Activated CD4-positive, alpha-beta T cell treated with anti-CD3 and anti-CD28 coated beads, Interleukin-2, amount 50 U/mL, for 24 hours (primary cell): ENCODE measurements at regions not wholly inside any gene's neighbourhood (a gene's known extent, or its start where the extent isn't known, plus 50 kb on each side); places are given as distances from the start of the nearest gene placed in this dataset.
"Not testable (repeated sequence)": the region's sequence is repeated elsewhere in the genome, so short reads cannot be mapped to it uniquely, and the experiment has no call there.

ENCODE experiments used
- DNase-seq, 2 donors: peaks; one replicate each; pipeline ENCODE4 v3.0.0-alpha.2; 2020; ENCODE audit warnings: low read depth in 1 of 2, low spot score in 1 of 2

- peak; percentile 48 to 76 for DNase-seq
Measured at GRCh38 chr15:69757186-69757585, 304.6 kb downstream of the RPLP1 start.

DNA sequence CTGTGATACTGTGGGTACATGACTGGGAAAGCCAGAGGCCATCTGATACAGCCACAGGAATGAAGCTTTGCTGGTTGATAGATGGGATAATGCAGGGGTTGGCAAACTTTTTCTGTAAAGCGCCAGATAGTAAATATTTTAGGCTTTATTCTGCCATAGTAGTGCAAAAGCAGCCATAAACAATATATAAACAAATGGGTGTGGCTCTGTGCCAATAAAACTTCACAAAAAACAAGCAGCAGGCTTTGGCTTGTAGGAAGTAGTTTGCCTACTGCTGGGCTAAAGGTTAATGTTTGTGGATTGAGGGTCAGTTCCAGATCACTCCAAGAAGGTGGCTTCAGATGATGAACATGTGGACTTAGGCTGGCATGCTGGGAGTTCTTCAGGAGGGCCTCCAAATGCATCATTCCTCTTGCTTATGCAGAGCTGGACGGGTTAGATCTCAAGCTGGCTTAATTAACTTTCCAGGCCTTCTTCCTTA is 305.7 kb downstream of the RPLP1 start:
- DNase-seq, result no peak

- peak; percentile 59 to 90 for DNase-seq
Measured at GRCh38 chr15:69758810-69759790, 306.5 kb downstream of the RPLP1 start.

- DNase-seq, result no peak
Measured at GRCh38 chr15:69760258-69760845, 307.7 kb downstream of the RPLP1 start.

- peak; percentile 49 to 88 for DNase-seq
Measured at GRCh38 chr15:69760890-69761568, 308.4 kb downstream of the RPLP1 start.

GRCh38 chr15:69762373-69763148 is 309.9 kb downstream of the RPLP1 start:
- no peak for DNase-seq

GRCh38 chr15:69763831-69764230 is 311.2 kb downstream of the RPLP1 start:
- DNase-seq, result no peak

GRCh38 chr15:69766156-69766555 is 313.5 kb downstream of the RPLP1 start:
- no peak for DNase-seq

- no peak for DNase-seq
Measured at GRCh38 chr15:69767191-69767590, 314.6 kb downstream of the RPLP1 start.

DNA sequence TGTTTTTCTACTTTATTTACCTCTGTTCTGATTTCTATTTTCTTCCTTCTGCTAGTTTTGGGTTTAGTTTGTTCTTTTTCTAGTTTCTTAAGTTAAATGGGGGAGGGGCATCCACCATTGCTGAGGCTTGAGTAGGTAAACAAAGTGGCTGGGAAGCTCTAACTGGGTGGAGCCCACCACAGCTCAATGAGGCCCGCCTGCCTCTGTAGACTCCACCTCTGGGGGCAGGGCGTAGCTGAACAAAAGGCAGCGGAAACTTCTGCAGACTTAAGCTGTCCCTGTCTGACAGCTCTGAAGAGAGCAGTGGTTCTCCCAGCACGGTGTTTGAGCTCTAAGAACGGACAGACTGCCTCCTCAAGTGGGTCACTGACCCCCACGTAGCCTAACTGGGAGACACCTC is 316.7 kb downstream of the RPLP1 start:
- not testable (repeated sequence) for DNase-seq

- DNase-seq, result not testable (repeated sequence)
Measured at GRCh38 chr15:69774258-69774657, 321.6 kb downstream of the RPLP1 start.

DNA sequence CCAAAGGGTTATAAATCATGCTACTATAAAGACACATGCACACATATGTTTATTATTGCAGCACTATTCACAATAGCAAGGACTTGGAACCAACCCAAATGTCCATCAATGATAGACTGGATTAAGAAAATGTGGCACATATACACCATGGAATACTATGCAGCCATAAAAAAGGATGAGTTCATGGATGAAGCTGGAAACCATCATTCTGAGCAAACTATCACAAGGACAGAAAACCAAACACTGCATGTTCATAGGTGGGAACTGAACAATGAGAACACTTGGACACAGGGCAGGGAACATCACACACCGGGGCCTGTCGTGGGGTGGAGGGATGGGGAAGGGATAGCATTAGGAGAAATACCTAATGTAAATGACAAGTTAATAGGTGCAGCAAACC is 322.1 kb downstream of the RPLP1 start:
- DNase-seq, result not testable (repeated sequence)

DNA sequence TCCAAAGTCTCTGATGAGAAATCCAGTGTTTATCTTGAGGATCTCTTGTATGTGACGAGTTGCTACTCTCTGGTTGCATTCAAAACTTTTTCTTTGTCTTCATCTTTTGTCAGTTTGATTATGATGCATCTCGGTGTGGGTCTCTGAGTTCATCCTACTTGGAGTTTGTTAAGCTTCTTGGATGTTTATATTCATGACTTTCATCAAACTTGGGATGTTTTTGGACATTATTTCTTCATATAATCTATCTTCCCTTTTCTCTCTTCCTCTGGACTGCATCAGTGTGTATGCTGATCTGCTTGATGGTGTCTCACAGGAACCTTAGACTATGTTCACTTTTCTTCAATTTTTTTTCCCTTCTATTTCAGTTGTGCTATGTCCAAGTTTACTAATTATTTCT is 320.4 kb downstream of the TLE3 start:
- no peak for DNase-seq

- DNase-seq, result no peak
Measured at GRCh38 chr15:69780374-69780773, 317.3 kb downstream of the TLE3 start.

DNA sequence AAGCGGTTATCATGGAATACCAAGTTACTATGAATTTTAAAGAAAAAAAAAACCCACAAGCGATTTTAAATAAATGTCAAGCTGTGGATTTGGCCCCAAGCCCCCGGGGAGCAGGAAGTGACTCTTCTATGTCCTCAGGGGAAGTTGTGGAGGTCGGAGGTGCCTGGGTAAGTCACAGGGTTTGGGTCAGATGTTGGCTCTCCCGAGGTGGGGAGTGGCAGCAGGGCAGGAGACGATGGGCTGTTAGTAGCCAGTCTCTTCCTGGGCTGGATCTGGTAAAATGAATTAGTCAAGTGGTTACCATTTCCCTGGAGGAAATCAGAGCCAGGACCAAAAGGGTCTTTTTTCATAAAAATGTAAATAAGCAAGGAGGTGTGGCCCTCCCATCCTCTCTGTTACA is 316.7 kb downstream of the TLE3 start:
- no peak for DNase-seq

DNA sequence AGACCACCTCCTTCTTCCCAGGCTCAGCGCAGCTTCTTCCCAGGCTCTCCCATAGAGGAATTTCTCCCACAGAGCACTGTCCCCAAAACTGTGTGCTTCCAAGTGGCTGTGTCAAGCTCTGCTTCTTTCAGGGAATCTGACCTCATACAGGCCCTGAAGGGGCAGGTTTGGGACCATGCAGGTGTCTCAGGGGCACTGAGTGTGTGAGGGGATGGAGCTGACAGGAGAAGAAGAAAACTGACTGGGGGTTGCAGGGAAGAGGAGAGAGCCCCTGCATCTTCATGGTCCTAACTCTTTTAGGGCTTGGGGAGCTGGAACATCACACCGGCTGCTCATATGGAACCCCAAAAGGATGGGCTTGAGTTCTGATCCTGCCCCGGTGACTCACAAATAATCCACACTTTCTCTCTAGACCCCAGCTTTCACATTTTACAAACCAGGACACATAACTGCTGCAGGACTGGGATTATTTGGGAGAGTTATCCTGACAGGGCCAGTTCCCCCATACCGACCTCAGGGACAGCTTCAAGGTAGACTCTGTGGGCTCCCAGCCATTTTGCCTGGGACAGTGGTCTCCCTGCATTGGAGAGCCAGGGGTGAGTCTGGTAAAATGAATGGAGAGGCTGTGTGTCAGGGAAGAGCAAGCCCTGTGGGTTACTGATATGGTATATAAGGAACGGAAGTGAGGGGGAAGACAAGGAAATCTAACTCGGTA is 316.1 kb downstream of the TLE3 start:
- no peak for DNase-seq

- DNase-seq, result no peak
Measured at GRCh38 chr15:69782139-69782658, 315.5 kb downstream of the TLE3 start.

- DNase-seq, result no peak
Measured at GRCh38 chr15:69782809-69783208, 314.9 kb downstream of the TLE3 start.

DNA sequence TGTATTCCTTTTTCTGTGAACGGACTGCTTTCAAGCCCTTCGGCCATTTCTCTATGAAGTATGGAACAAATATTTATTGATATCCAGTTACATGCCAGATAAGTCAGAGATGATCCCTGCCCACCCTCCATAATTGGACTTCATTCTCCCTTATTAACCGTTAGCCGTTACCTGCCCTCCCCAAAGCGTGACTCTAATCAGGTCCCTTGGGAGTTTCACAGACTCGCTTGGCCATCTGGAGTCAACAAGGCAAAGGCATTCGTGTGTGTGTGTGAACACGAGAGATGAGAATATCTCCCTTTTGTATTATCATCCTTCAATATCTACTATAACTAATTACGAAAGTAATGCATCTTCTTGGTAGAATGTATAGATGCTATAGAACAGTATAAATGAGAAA is 314.5 kb downstream of the TLE3 start:
- DNase-seq, result no peak
